ENCODE measurements at regions not wholly inside any gene's neighbourhood (a gene's known extent, or its start where the extent isn't known, plus 50 kb on each side); places are given as distances from the start of the nearest gene placed in this dataset.

DNA sequence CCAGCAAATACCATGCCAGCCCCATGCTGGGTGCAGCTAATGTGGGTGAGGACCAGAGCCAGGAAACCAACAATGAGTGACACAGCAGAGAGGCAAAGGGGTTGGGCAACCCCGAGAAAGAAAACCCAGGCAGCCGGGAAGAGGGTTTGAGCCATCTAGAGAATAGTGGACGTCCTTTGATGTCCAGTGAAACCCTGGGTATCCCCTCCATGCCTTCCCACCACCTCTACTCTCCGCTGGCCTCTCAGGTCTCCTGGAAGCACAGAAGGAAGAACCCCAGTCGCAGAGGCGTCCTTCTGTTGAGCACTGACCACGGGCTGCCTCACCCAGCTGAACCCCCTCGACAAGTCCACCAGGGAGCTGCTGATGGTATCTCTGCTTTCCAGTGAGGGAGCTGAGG, 657.4 kb upstream of the ID2 start:
- TF ChIP-seq, protein P1, sequence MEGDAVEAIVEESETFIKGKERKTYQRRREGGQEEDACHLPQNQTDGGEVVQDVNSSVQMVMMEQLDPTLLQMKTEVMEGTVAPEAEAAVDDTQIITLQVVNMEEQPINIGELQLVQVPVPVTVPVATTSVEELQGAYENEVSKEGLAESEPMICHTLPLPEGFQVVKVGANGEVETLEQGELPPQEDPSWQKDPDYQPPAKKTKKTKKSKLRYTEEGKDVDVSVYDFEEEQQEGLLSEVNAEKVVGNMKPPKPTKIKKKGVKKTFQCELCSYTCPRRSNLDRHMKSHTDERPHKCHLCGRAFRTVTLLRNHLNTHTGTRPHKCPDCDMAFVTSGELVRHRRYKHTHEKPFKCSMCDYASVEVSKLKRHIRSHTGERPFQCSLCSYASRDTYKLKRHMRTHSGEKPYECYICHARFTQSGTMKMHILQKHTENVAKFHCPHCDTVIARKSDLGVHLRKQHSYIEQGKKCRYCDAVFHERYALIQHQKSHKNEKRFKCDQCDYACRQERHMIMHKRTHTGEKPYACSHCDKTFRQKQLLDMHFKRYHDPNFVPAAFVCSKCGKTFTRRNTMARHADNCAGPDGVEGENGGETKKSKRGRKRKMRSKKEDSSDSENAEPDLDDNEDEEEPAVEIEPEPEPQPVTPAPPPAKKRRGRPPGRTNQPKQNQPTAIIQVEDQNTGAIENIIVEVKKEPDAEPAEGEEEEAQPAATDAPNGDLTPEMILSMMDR (conservative IDR thresholded peaks at IDR 0.05; ENCODE audit: low read depth, low read length): no peak
- no peak for TF ChIP-seq EZH2 (IDR thresholded peaks at IDR 0.05; ENCODE audit: borderline replicate concordance, low read depth, low read length, poor library complexity, severe bottlenecking)
